ENCODE measurements at regions not wholly inside any gene's neighbourhood (a gene's known extent, or its start where the extent isn't known, plus 50 kb on each side); places are given as distances from the start of the nearest gene placed in this dataset.
"Not testable (repeated sequence)": the region's sequence is repeated elsewhere in the genome, so short reads cannot be mapped to it uniquely, and the experiment has no call there.

GRCh38 chr12:112697441-112697840 lies 94.1 kb upstream of the RPH3A start:
- TF ChIP-seq, protein P1, sequence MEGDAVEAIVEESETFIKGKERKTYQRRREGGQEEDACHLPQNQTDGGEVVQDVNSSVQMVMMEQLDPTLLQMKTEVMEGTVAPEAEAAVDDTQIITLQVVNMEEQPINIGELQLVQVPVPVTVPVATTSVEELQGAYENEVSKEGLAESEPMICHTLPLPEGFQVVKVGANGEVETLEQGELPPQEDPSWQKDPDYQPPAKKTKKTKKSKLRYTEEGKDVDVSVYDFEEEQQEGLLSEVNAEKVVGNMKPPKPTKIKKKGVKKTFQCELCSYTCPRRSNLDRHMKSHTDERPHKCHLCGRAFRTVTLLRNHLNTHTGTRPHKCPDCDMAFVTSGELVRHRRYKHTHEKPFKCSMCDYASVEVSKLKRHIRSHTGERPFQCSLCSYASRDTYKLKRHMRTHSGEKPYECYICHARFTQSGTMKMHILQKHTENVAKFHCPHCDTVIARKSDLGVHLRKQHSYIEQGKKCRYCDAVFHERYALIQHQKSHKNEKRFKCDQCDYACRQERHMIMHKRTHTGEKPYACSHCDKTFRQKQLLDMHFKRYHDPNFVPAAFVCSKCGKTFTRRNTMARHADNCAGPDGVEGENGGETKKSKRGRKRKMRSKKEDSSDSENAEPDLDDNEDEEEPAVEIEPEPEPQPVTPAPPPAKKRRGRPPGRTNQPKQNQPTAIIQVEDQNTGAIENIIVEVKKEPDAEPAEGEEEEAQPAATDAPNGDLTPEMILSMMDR (conservative IDR thresholded peaks at IDR 0.05; ENCODE audit: low read length) = not testable (repeated sequence)
- TF ChIP-seq EZH2phosphoT487 (IDR thresholded peaks at IDR 0.05; ENCODE audit: borderline replicate concordance, low read depth, low read length) = not testable (repeated sequence)
